A673 (cell line): ENCODE measurements at regions not wholly inside any gene's neighbourhood (a gene's known extent, or its start where the extent isn't known, plus 50 kb on each side); places are given as distances from the start of the nearest gene placed in this dataset.

Source experiments
- BruUV-seq: library from RNA; stranded (reverse); fragments of 400-500 nt; replicated peaks from 2 replicates; lab custom pipeline; 2021; lab: Mats Ljungman, UMichigan
- CTCF ChIA-PET: fragments of 300-600 bp; sonication (Branson Sonifier 250); formaldehyde crosslinking; loops from one replicate; lab custom pipeline; 2022; ENCODE audit warnings: antibody characterized with exemption; lab: Charles Lee
- POLR2A ChIA-PET: fragments of 300-600 bp; sonication (Branson Sonifier 250); formaldehyde crosslinking; loops from one replicate; lab custom pipeline; 2022; ENCODE audit warnings: antibody characterized with exemption; ENCODE audit not compliant: low non-redundant PET; lab: Charles Lee
- DNase-seq: peaks from one replicate; pipeline ENCODE4 v3.0.0-alpha.2; 2015; ENCODE audit warnings: low spot score
- H3K27ac ChIP-seq: fragments of 200-600 bp; sonication (generic); 2 replicates; pipeline ENCODE4 v1.5.1; 2016; ENCODE audit warnings: mixed run types, low read depth, mild to moderate bottlenecking, mixed read lengths, antibody characterized with exemption, low read length; ENCODE audit not compliant: poor library complexity, severe bottlenecking
- H3K27me3 ChIP-seq: fragments of 200-600 bp; sonication (generic); replicated peaks from 2 replicates; pipeline ENCODE4 v1.6.1; 2017; ENCODE audit warnings: mixed run types, low read depth, mild to moderate bottlenecking, mixed read lengths, antibody characterized with exemption, low read length; ENCODE audit not compliant: insufficient read depth, poor library complexity
- H3K36me3 ChIP-seq: fragments of 200-600 bp; sonication (generic); 2 replicates; pipeline ENCODE4 v1.6.1; 2016; ENCODE audit warnings: mixed run types, mild to moderate bottlenecking, mixed read lengths, antibody characterized with exemption, low read length; ENCODE audit not compliant: insufficient read depth, poor library complexity, severe bottlenecking
- H3K4me1 ChIP-seq: fragments of 200-600 bp; sonication (generic); 2 replicates; pipeline ENCODE4 v1.6.1; 2017; ENCODE audit warnings: mixed run types, mild to moderate bottlenecking, mixed read lengths, antibody characterized with exemption, low read length; ENCODE audit not compliant: insufficient read depth, poor library complexity, severe bottlenecking
- H3K4me3 ChIP-seq: fragments of 200-600 bp; sonication (generic); 2 replicates; pipeline ENCODE4 v1.5.1; 2016; ENCODE audit warnings: low read depth, mixed run types, mild to moderate bottlenecking, mixed read lengths, low read length; ENCODE audit not compliant: poor library complexity, severe bottlenecking
- H3K9me3 ChIP-seq: fragments of 200-600 bp; sonication (generic); 2 replicates; pipeline ENCODE4 v1.6.1; 2016; ENCODE audit warnings: mixed run types, low read depth, mild to moderate bottlenecking, mixed read lengths, antibody characterized with exemption, low read length; ENCODE audit not compliant: poor library complexity, severe bottlenecking
- EZH2 ChIP-seq: fragments of 200-600 bp; sonication (generic); IDR thresholded peaks from 2 replicates; pipeline ENCODE4 v1.6.1; 2017; ENCODE audit warnings: borderline replicate concordance, low read depth, mild to moderate bottlenecking, mixed read lengths, antibody characterized with exemption, low read length; ENCODE audit not compliant: poor library complexity, severe bottlenecking
- intact Hi-C: fragments of 100-400 bp; cut with micrococcal nuclease; formaldehyde crosslinking; loops from one replicate; pipeline ENCODE4 v1.10.0; 2022; ENCODE audit not compliant: unreplicated experiment
- TF ChIP-seq, protein P1 (sequence below): fragments of 300-800, 200-600 bp; sonication (generic); conservative IDR thresholded peaks from 2 replicates; pipeline ENCODE4 v1.5.1; 2017; ENCODE audit warnings: low read depth, mild to moderate bottlenecking, antibody characterized with exemption, low read length, moderate library complexity, mixed read lengths

- intact Hi-C loops = no loop called here
- H3K4me1 ChIP-seq = peaks cover 6% of the 10 kb centered on the region
- no peak for TF ChIP-seq EZH2
- TF ChIP-seq, protein P1, sequence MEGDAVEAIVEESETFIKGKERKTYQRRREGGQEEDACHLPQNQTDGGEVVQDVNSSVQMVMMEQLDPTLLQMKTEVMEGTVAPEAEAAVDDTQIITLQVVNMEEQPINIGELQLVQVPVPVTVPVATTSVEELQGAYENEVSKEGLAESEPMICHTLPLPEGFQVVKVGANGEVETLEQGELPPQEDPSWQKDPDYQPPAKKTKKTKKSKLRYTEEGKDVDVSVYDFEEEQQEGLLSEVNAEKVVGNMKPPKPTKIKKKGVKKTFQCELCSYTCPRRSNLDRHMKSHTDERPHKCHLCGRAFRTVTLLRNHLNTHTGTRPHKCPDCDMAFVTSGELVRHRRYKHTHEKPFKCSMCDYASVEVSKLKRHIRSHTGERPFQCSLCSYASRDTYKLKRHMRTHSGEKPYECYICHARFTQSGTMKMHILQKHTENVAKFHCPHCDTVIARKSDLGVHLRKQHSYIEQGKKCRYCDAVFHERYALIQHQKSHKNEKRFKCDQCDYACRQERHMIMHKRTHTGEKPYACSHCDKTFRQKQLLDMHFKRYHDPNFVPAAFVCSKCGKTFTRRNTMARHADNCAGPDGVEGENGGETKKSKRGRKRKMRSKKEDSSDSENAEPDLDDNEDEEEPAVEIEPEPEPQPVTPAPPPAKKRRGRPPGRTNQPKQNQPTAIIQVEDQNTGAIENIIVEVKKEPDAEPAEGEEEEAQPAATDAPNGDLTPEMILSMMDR = no peak
- no peak overlapping the region for H3K4me3 ChIP-seq
- ChIA-PET POLR2A (no interaction called here), CTCF (no interaction called here)
- BruUV-seq = no TSS peak
- no peak overlapping the region for H3K27ac ChIP-seq
- no peaks in the 10 kb centered on the region for H3K36me3 ChIP-seq
- no peaks in the 10 kb centered on the region for H3K9me3 ChIP-seq
- no peak for DNase-seq
- H3K27me3 ChIP-seq = no peaks in the 10 kb centered on the region
Observed at GRCh38 chr6:147737115-147737514, 228.6 kb downstream of the SAMD5 start.

- BruUV-seq = no TSS peak
- intact Hi-C loops = no loop called here
- Histone ChIP-seq H3K9me3 (no peaks in the 10 kb centered on the region), H3K4me3 (no peak overlapping the region), H3K36me3 (no peaks in the 10 kb centered on the region), H3K27ac (no peak overlapping the region), H3K27me3 (no peaks in the 10 kb centered on the region), H3K4me1 (peaks cover 6% of the 10 kb centered on the region)
- DNase-seq = no peak
- ChIA-PET CTCF (no interaction called here), POLR2A (no interaction called here)
- no peak for TF ChIP-seq EZH2
- TF ChIP-seq, protein P1 = no peak
Observed at GRCh38 chr6:147738099-147738498, 229.6 kb downstream of the SAMD5 start.

GRCh38 chr6:147738516-147739162 is 230.1 kb downstream of the SAMD5 start:
- no peak for DNase-seq
- H3K4me1 ChIP-seq = peaks cover 6% of the 10 kb centered on the region
- no peaks in the 10 kb centered on the region for H3K36me3 ChIP-seq
- POLR2A ChIA-PET = no interaction called here
- no peaks in the 10 kb centered on the region for H3K27me3 ChIP-seq
- no peak overlapping the region for H3K4me3 ChIP-seq
- BruUV-seq = no TSS peak
- TF ChIP-seq, protein P1 = no peak
- no peak for TF ChIP-seq EZH2
- H3K27ac ChIP-seq = no peak overlapping the region
- H3K9me3 ChIP-seq = no peaks in the 10 kb centered on the region
- intact Hi-C loops = no loop called here
- CTCF ChIA-PET = no interaction called here
